Loucy (cell line): ENCODE measurements at regions not wholly inside any gene's neighbourhood (a gene's known extent, or its start where the extent isn't known, plus 50 kb on each side); places are given as distances from the start of the nearest gene placed in this dataset.

Source experiments
- EZH2phosphoT487 ChIP-seq: fragments of 200-600 bp; IDR thresholded peaks from 2 replicates; pipeline ENCODE4 v1.6.1; 2018; ENCODE audit warnings: antibody characterized with exemption, mild to moderate bottlenecking, moderate library complexity, borderline replicate concordance
- TF ChIP-seq, protein P1 (sequence below): fragments of 200-600 bp; sonication (generic); conservative IDR thresholded peaks from 2 replicates; pipeline ENCODE4 v1.5.1; 2014; ENCODE audit warnings: mild to moderate bottlenecking, antibody characterized with exemption, low read length

DNA sequence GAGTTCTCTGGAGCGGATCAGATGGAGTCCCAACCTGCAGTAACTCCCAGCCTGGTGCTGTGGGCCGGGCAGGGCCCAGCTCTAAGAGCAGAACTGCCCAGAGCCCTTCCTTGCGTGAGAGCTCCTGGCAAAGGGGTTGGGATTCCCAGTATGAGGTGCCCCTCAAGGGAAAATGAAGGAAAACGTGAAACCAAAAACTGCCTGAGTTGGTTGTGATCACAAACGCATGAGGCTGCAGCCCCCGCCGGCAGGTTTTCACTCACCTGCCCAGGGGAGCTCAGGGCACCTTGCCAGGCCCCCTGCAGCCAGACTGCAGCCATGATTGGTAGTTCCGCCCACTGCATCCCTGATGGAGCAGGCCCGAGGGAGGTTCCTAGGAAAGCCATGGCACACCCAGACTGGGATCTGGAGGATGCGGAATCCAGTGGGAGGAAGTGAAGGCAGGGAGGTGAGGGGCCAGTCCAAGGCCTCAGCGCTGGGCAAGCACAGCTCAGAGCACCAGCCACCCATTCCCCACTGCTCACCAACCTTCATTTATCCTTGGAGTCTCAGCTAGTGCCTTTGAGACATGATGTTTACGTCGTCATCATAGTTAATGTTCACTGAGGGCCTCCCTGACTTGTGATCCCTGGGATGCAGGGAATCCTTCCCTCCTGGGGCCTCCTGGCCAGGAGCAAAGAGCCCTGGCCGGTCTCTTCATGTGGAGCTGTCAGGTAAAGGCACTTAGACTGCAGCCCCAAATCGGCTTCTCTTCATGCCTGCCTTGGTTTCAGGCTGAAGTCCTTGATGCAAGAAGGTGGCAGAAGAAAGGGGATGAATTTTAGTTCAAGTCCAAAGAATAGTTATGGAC lies 103.2 kb downstream of the INHBB start:
- TF ChIP-seq, protein P1, sequence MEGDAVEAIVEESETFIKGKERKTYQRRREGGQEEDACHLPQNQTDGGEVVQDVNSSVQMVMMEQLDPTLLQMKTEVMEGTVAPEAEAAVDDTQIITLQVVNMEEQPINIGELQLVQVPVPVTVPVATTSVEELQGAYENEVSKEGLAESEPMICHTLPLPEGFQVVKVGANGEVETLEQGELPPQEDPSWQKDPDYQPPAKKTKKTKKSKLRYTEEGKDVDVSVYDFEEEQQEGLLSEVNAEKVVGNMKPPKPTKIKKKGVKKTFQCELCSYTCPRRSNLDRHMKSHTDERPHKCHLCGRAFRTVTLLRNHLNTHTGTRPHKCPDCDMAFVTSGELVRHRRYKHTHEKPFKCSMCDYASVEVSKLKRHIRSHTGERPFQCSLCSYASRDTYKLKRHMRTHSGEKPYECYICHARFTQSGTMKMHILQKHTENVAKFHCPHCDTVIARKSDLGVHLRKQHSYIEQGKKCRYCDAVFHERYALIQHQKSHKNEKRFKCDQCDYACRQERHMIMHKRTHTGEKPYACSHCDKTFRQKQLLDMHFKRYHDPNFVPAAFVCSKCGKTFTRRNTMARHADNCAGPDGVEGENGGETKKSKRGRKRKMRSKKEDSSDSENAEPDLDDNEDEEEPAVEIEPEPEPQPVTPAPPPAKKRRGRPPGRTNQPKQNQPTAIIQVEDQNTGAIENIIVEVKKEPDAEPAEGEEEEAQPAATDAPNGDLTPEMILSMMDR, result no peak
- no peak for TF ChIP-seq EZH2phosphoT487
